ENCODE measurements at regions not wholly inside any gene's neighbourhood (a gene's known extent, or its start where the extent isn't known, plus 50 kb on each side); places are given as distances from the start of the nearest gene placed in this dataset.
"Not testable (repeated sequence)": the region's sequence is repeated elsewhere in the genome, so short reads cannot be mapped to it uniquely, and the experiment has no call there.

GRCh38 chr9:115413304-115413703 lies 295.3 kb upstream of the TNC start:
- no peak for DNase-seq

- no peak for DNase-seq
Observed at GRCh38 chr9:115413766-115414382, 295.9 kb upstream of the TNC start.

GRCh38 chr9:115414561-115414960 lies 296.6 kb upstream of the TNC start:
- no peak for DNase-seq

GRCh38 chr9:115415450-115415849 lies 297.5 kb upstream of the TNC start:
- no peak for DNase-seq

DNA sequence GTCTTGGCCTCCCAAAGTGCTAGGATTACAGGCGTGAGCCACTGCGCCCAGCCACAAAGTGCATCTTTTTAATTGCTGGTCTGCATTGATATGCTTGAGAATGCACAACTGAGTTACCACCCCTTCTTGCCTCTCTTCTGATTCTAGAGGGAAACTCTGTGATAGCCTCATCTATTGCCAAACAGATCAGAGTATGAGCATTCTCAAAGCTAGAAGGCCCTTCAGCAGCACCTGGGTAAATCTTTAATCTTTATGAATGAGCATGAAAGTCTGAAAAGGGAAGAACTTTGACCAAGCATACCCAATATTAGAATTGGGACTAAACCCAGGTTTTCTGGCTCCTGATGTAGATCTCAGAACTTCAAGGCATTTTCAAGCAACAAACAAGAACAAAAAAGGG lies 298.3 kb upstream of the TNC start:
- no peak for DNase-seq

GRCh38 chr9:115418181-115418580 lies 300.2 kb upstream of the TNC start:
- not testable (repeated sequence) for DNase-seq

GRCh38 chr9:115422932-115423440 lies 305.0 kb upstream of the TNC start:
- no peak for DNase-seq

DNA sequence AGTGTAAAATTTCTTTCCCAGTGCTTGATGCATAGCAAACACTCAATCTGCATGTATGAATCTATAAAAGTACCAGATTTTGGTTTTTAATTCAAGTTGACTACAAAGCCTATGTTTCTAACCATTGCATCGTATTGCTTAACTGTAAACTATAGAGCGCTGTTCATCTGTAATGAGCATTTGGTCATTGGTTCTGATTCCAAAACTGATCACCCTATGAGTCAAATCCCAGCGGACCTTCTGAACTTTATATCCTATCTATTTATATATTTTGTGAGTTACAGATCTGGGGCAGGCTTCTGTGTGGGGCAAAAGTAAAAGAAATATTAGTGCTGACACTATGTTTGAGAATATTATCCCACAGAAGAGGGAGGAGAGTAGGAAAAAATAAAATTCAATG lies 305.7 kb upstream of the TNC start:
- DNase-seq: no peak

DNA sequence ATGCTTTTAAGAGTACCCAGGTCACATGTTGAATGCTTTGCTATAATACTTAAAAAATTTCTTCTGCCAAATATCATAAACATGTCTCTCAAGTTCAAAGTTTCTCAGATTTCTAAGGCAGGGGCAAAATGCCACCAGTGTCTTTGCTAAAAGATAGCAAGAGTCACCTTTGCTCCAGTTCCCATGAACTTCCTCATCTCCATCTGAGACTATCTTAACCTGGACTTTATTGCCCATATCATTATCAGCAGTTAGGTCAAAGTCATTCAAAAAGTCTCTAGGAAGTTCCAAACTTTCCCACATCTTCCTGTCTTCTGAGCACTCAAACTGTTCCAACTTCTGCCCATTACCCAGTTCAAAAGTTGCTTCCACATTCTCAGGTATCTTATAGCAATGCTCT lies 307.6 kb upstream of the TNC start:
- no peak for DNase-seq

DNA sequence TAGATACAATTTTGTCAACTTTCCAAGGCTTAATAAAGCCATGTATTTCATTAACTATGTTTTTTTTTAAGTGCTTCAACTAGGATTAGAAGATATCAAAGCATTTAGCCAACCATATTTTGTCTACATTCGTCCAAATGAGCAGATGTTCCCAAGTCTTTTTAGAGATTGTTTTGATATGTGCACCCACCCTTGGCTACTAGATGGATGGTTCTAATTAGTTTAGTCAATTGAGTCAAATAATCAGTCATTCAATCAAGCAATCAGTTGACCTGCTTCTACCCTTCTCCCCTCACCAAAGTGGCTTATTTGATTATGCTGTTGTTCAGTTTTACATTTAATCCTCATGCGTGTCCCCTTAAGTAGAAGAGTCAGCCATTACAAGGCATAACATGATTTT lies 319.5 kb upstream of the TNC start:
- no peak for DNase-seq

GRCh38 chr9:115439641-115440040 lies 321.7 kb upstream of the TNC start:
- DNase-seq: no peak

GRCh38 chr9:115442054-115442453 lies 324.1 kb upstream of the TNC start:
- no peak for DNase-seq

GRCh38 chr9:115443890-115444289 lies 325.9 kb upstream of the TNC start:
- DNase-seq: no peak

- DNase-seq: no peak
Observed at GRCh38 chr9:115444959-115445358, 327.0 kb upstream of the TNC start.

DNA sequence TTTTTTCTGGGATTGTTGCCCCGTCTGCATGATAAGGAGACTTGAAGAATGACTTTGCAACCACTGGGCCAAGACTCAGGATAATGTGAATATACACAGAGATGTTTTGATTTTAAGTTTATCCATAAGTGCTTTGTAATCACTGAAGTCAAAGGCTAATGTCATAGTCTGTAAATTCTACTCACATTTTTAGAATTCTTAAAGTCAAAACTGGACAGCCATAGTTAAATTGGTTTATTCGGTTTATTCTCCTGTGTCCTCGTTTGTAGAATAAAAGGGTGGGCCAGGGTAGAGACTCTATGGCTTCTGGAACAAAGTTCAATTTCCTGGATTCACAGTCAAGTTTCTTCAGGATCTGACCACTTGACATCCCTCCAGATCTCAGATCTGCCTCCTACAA lies 327.7 kb upstream of the TNC start:
- DNase-seq: no peak

GRCh38 chr9:115456515-115456914 lies 338.6 kb upstream of the TNC start:
- no peak for DNase-seq

DNA sequence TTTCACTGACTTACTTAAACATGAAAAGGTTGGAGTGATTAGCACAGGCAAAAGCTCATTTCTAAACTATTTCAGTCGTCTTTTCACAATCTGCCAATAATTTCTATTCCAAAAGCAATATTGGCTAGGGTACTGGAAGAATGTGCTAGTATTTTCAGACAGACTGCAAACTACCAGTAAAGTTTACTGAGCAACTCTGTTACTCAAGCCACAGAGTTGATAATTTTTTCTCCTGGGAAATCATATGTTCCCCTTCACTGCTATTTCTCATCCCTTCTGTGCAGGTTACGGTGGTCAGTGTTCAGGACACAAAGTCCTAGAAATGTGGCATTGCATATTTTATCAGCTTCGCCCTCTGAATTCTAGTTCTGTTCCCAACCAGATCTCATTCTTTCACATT lies 343.3 kb upstream of the TNC start:
- no peak for DNase-seq

GRCh38 chr9:115462623-115463022 lies 344.7 kb upstream of the TNC start:
- no peak for DNase-seq

GRCh38 chr9:115466756-115467155 lies 348.8 kb upstream of the TNC start:
- no peak for DNase-seq

DNA sequence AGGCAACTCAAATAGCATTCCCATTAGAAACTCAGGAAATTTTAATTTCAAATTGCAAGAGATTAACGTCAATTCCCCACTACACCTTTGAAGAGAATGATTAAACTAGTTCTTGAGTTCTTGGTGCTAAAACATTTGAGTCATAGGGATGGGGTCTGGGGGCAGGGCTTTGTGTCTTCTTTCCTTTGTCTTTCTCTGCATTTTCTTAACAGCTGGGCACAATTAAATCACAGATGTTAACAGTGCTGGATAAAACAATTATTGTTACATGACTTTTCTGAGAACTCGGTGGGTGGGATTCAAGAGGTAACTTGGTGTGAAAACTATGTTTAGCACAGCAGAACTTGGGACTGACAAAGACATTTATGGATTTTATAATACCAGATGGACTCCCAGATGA lies 351.9 kb upstream of the TNC start:
- no peak for DNase-seq

- not testable (repeated sequence) for DNase-seq
Observed at GRCh38 chr9:115473032-115473431, 355.1 kb upstream of the TNC start.

DNA sequence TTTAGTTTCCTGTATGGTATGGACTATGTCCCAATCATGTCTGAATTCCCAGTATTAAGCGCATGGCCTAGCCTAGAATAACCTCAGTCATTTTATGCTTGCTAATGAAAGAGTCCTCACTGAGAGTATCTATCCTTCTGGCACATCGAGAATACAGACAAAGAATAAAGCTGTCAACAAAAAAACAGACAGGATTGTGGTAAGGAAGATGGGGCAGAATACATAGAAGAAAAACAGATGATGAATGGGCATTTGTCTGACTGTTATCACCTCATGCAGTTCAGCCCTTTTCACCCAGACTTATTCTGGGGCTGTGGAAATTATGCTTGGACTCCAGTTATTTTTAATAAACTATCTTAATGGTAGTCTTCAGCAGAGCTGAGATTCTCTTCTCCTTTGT lies 363.8 kb upstream of the TNC start:
- no peak for DNase-seq

DNA sequence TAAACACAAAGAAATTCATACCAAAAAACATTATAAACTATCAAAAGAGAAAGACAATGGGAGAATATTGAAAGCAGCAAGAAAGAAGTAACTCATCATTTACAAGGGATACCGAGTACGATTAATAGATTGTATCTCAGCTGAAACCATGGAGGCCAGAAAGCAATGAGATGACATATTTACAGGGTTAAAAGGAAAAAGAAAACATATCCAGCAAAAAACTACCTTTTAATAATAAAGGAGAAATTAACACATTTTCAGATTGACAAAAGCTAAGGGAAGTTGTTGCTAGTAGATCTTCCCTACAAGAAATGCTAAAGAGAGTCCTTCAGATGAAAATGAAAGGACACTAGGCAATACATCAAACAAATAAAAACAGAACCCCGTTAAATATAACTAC lies 364.8 kb upstream of the TNC start:
- no peak for DNase-seq

- no peak for DNase-seq
Observed at GRCh38 chr9:115492869-115493268, 374.9 kb upstream of the TNC start.

DNA sequence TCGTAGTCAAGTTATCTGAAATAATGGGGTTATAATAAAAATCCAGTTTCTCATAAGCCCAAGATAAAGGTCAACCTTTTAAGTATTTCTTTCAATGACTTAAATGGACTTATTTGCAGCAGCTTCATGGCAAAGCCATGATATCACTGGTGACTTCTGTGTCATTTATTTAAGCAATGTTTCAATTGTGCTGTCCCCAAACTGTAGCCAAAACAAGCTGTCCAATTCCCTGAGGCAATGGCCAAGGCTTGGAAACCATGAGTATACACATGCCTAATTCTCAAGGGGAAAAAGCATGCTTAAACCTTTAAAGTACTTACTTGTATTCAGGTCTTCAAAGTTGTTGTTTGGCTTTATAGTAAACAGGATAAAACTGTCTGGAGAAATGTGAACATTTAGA lies 376.4 kb upstream of the TNC start:
- DNase-seq: no peak

Measured in activated naive CD4-positive, alpha-beta T cell treated with anti-CD3 and anti-CD28 coated beads, Interleukin-2, amount 50 U/mL, for 16 hours (primary cell).